ENCODE measurements at regions not wholly inside any gene's neighbourhood (a gene's known extent, or its start where the extent isn't known, plus 50 kb on each side); places are given as distances from the start of the nearest gene placed in this dataset.
A peak's percentile ranks its signal among the peaks of the same experiment; 100 is the strongest.
"Not testable (repeated sequence)": the region's sequence is repeated elsewhere in the genome, so short reads cannot be mapped to it uniquely, and the experiment has no call there.

- not testable (repeated sequence) for DNase-seq (ENCODE audit: low read depth in 2 of 2)
Measured at GRCh38 chr1:148432318-148432717, 50.8 kb downstream of the PPIAL4G start.

- DNase-seq (ENCODE audit: low read depth in 2 of 2): not testable (repeated sequence)
Measured at GRCh38 chr1:148429856-148430255, 53.2 kb downstream of the PPIAL4G start.

DNA sequence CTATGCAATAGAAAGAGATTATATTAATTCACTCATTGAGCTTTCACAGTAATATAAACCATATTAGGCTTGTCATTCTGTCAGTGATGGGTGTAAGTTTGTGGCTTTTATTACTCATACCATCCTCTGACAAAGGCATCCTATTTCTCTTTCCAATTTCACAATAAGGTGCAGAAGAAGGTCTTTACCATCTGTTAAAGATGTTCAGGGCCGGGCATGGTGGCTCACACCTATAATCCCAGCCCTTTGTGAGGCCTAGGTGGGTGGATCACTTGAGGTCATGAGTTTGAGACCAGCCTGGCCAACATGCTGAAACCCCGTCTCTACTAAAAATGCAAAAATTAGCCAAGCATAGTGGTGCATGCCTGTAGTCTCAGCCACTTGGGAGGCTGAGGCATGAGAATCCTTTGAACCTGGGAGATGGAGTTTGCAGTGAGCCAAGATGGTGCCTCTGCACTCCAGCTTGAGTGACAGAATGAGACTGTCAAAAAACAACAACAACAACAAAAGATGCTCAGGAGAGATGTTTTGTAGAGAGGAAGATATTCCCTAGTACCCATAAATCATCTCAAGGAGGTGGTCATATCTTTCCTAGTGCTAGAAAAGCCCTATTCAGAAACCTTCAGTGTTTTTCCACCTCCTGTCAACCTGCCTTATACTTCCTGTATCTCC is 56.0 kb downstream of the PPIAL4G start:
- not testable (repeated sequence) for DNase-seq (ENCODE audit: low read depth in 2 of 2)

DNA sequence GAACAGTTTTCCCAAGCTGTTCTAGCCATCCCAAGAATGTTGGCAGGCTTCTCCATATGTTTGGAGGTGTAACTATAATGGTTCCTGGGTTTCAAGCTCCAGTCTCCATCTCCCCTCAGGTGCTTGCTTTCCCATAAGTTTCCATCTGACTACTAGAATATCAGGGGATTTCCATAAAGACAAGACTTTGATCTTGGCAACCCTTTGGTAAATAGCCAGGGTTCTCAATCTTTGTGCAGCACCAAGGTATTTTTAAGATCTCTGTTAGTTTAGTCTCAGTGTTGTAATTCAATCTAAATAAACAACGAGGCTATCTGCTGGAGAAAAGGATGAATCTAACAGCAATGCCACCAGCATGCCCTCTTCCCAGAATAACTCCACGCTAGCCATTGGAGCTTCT is 56.7 kb downstream of the PPIAL4G start:
- not testable (repeated sequence) for DNase-seq (ENCODE audit: low read depth in 2 of 2)

DNA sequence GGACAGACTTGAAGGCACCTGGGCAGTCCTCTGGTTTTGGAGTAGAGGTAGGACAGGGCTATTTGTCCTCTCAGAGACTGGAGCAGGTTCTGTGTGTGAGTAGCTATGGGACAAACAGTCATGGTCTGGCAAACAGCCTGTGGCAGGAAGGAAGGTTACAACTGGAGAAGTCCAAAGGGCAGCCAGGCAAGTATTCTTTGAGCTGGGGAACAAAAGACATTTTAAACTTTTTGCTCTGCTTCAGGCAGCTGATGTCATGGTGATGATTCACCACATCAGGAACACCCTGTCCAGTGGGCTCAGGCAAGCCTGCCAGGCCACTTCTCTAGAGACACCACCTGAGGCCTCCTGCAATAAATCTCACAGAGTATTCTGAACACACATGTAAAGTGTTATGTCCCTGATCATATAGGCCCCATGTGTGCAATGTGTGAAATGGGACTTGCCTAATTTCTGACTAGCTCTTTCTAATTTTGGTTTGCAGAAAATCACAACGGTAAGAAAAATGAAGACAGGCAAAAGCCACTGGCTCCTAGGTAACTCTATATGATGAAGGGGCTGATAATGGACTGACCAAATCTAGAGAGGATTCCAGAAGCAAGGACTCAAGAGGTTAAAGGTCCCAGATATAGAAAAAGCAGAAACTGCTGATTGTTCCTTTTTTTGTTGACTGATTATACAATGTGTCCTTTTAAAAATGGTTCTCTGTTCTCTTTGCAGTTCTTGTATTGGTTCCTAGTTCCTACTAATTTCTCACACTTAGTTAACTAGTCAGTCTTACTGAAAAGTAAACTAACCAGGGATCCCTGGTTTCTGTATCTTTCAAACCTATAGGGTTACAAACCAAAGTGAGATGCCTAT is 58.7 kb downstream of the PPIAL4G start:
- not testable (repeated sequence) for DNase-seq (ENCODE audit: low read depth in 2 of 2)

GRCh38 chr1:148422921-148423320 is 60.2 kb downstream of the PPIAL4G start:
- not testable (repeated sequence) for DNase-seq (ENCODE audit: low read depth in 2 of 2)

GRCh38 chr1:148417241-148417640 is 65.9 kb downstream of the PPIAL4G start:
- not testable (repeated sequence) for DNase-seq (ENCODE audit: low read depth in 2 of 2)

GRCh38 chr1:148413385-148413784 is 69.7 kb downstream of the PPIAL4G start:
- not testable (repeated sequence) for DNase-seq (ENCODE audit: low read depth in 2 of 2)

DNA sequence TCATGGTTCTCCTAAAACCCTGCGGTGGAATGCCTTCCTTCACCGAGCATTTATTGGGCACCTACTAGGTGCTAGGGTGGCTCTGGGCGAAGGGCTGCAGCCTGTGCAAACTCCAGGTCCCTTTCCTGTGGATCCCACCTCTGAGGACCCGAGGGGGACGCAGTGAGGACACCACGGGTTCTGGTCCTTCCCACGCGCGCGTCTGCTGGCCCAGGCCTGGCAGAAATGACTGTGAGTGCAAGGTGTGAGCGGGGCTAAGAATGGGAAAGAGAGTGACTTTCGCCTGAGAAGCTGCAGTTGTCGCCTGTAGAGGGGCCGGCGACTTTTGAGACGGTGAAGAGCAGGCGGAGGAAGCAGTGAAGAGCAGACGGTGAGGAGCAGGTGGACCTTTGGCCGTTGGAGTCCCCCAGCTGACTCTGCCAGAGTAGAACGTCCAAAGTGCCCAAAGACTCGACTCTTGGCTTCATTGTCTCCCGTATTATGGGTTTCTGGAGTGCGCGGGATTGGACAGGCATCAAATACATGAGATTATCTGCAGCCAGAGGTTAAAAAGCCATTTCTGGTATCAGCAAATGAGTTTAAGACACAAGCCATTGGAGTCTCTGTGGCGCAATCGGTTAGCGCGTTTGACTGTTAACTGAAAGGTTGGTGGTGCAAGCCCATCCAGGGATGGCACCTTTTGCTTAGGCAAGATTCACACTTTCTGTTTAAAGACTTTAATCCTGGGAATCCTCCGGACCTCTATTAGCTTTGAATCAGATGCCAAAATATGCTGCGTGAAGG is 78.1 kb downstream of the PPIAL4G start:
- DNase-seq (ENCODE audit: low read depth in 2 of 2): not testable (repeated sequence)

GRCh38 chr1:148403925-148404324 is 79.2 kb downstream of the PPIAL4G start:
- not testable (repeated sequence) for DNase-seq (ENCODE audit: low read depth in 2 of 2)

DNA sequence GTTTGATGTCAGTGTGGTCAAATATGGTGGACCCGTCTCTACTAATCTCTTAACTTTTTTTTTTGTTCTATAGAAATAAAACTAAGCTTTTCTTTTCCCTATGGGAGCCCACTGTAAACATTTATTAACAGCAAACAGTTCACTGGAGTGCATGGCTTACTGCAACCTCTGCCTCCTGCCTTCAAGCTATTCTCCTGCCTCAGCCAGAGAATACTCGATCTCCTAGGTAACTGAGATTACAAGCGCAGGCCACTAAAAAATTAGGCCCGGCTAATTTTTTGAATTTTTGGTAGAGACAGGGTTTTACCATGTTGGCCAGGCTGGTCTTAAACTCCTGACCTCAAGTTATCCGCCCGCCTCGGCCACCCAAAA is 80.0 kb downstream of the PPIAL4G start:
- not testable (repeated sequence) for DNase-seq (ENCODE audit: low read depth in 2 of 2)

GRCh38 chr1:148402152-148403084 is 80.7 kb downstream of the PPIAL4G start:
- peak in 1 of 2 experiments; percentile 22 for DNase-seq (ENCODE audit: low read depth in 2 of 2)

DNA sequence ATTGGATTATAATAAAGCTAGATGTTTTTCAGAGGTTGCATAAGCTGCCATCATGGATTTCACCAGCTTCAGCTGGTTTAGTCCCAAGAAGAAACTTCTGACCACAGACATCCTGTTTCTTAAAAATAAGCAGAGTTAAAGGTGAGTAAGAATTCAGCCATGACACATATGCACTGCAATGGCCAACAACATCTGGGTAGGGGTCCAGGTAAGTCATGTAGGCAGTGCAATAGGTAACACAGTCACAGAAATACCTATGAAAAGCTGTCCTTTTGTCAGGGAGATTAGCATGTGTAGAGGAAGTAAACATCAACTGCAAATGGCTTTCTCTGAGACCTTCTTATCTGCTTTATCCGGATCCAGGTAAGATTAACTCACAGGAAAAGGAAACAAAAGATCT is 85.6 kb downstream of the PPIAL4G start:
- DNase-seq (ENCODE audit: low read depth in 2 of 2): not testable (repeated sequence)

DNA sequence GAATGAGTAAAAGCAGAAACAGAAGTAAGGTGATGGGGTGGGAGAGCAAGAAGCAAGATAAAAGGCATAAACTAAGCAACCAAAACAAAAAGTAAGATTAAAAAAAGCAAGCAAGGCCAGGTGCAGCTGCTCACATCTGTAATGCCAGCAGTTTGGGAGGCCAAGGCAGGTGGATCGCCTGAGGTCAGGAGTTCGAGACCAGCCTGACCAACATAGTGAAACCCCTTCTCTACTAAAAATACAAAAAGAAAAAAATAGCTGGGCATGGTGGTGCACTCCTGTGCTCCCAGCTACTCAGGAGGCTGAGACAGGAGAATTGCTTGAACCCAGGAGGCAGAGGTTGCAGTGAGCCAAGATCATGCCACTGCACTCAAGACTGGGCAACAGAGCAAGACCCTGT is 90.6 kb downstream of the PPIAL4G start:
- not testable (repeated sequence) for DNase-seq (ENCODE audit: low read depth in 2 of 2)

GRCh38 chr1:148391323-148391722 is 91.8 kb downstream of the PPIAL4G start:
- DNase-seq (ENCODE audit: low read depth in 2 of 2): not testable (repeated sequence)

DNA sequence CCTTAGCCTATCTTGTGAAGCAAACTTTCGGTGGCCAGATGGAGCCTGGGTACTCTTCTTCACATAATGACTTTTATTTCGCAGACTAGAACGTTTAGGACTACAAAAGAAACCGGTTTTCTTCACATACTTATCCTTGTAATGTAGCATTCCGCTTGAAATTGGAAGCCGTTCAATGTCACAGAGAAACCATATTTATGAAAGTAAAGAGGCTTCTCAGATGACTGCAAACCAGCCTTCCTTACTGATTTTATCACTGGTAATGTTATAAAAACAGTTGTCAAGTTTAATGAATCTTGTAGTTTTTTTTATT is 94.1 kb downstream of the PPIAL4G start:
- DNase-seq (ENCODE audit: low read depth in 2 of 2): no peak

DNA sequence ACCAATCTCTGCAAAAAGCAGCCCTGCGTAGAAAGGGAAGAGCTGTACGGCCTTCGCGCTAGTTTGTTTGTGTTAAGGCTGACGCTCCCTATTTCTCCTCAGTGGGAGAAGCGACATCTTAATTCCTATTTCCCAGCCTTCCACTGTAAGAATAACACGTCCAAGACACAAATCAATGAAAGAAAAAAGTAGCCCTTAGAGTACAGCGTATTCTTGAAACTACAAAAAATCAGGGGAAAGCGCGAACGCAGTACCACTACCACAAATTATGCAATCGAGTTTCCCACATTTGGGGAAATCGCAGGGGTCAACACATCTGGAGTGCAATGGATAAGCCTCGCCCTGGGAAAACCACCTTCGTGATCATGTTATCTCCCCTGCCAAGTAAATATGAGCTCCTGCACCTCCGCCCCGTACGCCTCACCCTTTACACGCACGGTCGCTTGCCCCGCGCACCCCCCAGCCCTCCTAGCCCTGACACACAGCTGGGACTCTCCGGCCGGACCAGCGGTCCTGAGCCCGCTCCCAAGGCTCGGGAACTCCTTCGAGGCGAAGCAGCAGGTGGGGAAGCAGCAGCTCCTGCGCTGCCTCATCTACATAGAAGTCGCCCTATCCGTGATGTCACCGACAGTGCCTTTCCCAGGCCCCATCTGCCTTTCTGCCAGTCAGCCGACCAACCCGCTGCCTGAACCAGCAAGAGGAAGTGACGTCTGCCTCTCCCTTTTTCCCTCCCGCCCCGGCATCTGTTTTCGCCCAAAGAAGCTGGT is 94.7 kb downstream of the PPIAL4G start:
- peak; percentile 73 to 75 for DNase-seq (ENCODE audit: low read depth in 2 of 2)

- DNase-seq (ENCODE audit: low read depth in 2 of 2): not testable (repeated sequence)
Measured at GRCh38 chr1:148387949-148388259, 95.2 kb downstream of the PPIAL4G start.

GRCh38 chr1:148387122-148387948 is 95.8 kb downstream of the PPIAL4G start:
- DNase-seq (ENCODE audit: low read depth in 2 of 2): not testable (repeated sequence)

- DNase-seq (ENCODE audit: low read depth in 2 of 2): no peak
Measured at GRCh38 chr1:148386617-148387016, 96.5 kb downstream of the PPIAL4G start.

All from fibroblast of skin of left quadriceps (primary cell).